PC-3 (cell line): ENCODE measurements at regions not wholly inside any gene's neighbourhood (a gene's known extent, or its start where the extent isn't known, plus 50 kb on each side); places are given as distances from the start of the nearest gene placed in this dataset.

Experiments used
- ATAC-seq: fragments of 200-7000 bp; cut with Tn5 transposase; 2 replicates; pipeline ENCODE4 v1.9.1; 2020; ENCODE audit warnings: mild to moderate bottlenecking, moderate library complexity
- BruUV-seq: library from RNA; stranded (reverse); fragments of 400-500 nt; replicated peaks from 2 replicates; lab custom pipeline; 2021; lab: Mats Ljungman, UMichigan
- CTCF ChIA-PET: fragments of 300-600 bp; sonication (Branson Sonifier 250); formaldehyde crosslinking; loops from one replicate; lab custom pipeline; 2022; ENCODE audit warnings: antibody characterized with exemption; lab: Charles Lee
- POLR2A ChIA-PET: fragments of 300-600 bp; sonication (Branson Sonifier 250); formaldehyde crosslinking; loops from one replicate; lab custom pipeline; 2022; ENCODE audit warnings: antibody characterized with exemption; ENCODE audit not compliant: unreplicated experiment; lab: Charles Lee
- DNase-seq: peaks from one replicate; pipeline ENCODE4 v3.0.0-alpha.2; 2015
- H2AFZ ChIP-seq: fragments of 300-600 bp; sonication (generic); 2 replicates; pipeline ENCODE4 v1.6.0; 2016; ENCODE audit warnings: antibody characterized with exemption, low read length
- H3F3A ChIP-seq: fragments of 300-600 bp; sonication (generic); one replicate; pipeline ENCODE4 v1.6.0; 2017; ENCODE audit warnings: antibody characterized with exemption, low read length, control low read depth, mild to moderate bottlenecking; ENCODE audit not compliant: unreplicated experiment
- H3K27ac ChIP-seq: fragments of 300-600 bp; sonication (generic); 2 replicates; pipeline ENCODE4 v1.5.1; 2016; ENCODE audit warnings: mild to moderate bottlenecking, low read length
- H3K27me3 ChIP-seq: fragments of 300-600 bp; sonication (generic); 2 replicates; pipeline ENCODE4 v1.6.1; 2016; ENCODE audit warnings: low read length, mixed read lengths
- H3K36me3 ChIP-seq: fragments of 300-600 bp; sonication (generic); 2 replicates; pipeline ENCODE4 v1.6.1; 2016; ENCODE audit warnings: low read depth, mixed run types, low read length, mixed read lengths
- H3K4me1 ChIP-seq: fragments of 300-600 bp; sonication (generic); 2 replicates; pipeline ENCODE4 v1.5.1; 2016; ENCODE audit warnings: low read length; ENCODE audit not compliant: insufficient read depth
- H3K4me2 ChIP-seq: fragments of 300-600 bp; sonication (generic); 2 replicates; pipeline ENCODE4 v1.6.0; 2016; ENCODE audit warnings: low read length
- H3K4me3 ChIP-seq: fragments of 300-600 bp; sonication (generic); 2 replicates; pipeline ENCODE4 v1.5.1; 2016; ENCODE audit warnings: mild to moderate bottlenecking, low read length, mixed read lengths
- H3K79me2 ChIP-seq: fragments of 300-600 bp; sonication (generic); 2 replicates; pipeline ENCODE4 v1.6.1; 2017; ENCODE audit warnings: low read length, mixed read lengths
- H3K9ac ChIP-seq: fragments of 300-600 bp; sonication (generic); 2 replicates; pipeline ENCODE4 v1.6.0; 2016; ENCODE audit warnings: mild to moderate bottlenecking, low read length
- H3K9me2 ChIP-seq: fragments of 300-600 bp; sonication (generic); replicated peaks from 2 replicates; pipeline ENCODE4 v1.6.1; 2016; ENCODE audit warnings: mixed run types, low read length, mixed read lengths
- H3K9me3 ChIP-seq: fragments of 300-600 bp; sonication (generic); 2 replicates; pipeline ENCODE4 v1.6.1; 2016; ENCODE audit warnings: low read length, mixed read lengths
- H4K20me1 ChIP-seq: fragments of 300-600 bp; sonication (generic); 2 replicates; pipeline ENCODE4 v1.6.1; 2016; ENCODE audit warnings: low read length, mixed read lengths
- CTCF ChIP-seq: fragments of 300-600 bp; sonication (generic); conservative IDR thresholded peaks from 2 replicates; pipeline ENCODE4 v1.5.1; 2017; ENCODE audit warnings: antibody characterized with exemption, low read depth, mild to moderate bottlenecking, low read length
- EZH2 ChIP-seq: fragments of 300-600 bp; sonication (generic); IDR thresholded peaks from one replicate; pipeline ENCODE4 v1.6.1; 2017; ENCODE audit warnings: antibody characterized with exemption, mild to moderate bottlenecking, low read length; ENCODE audit not compliant: unreplicated experiment
- EZH2phosphoT487 ChIP-seq: fragments of 300-600 bp; sonication (generic); IDR thresholded peaks from 2 replicates; pipeline ENCODE4 v1.6.1; 2018; ENCODE audit warnings: mild to moderate bottlenecking, antibody characterized with exemption, low read length, borderline replicate concordance
- intact Hi-C: fragments of 100-400 bp; cut with micrococcal nuclease; formaldehyde crosslinking; loops from 2 replicates; pipeline ENCODE4 v1.9.0; 2023

GRCh38 chr20:55610756-55611155 lies 394.6 kb downstream of the CBLN4 start:
- H3K79me2 ChIP-seq = no peaks in the 10 kb centered on the region
- ATAC-seq = no peak
- BruUV-seq = no TSS peak
- H2AFZ ChIP-seq = no peak overlapping the region
- no peak for DNase-seq
- H3K4me3 ChIP-seq = no peak overlapping the region
- no peak overlapping the region for H3K9ac ChIP-seq
- CTCF ChIA-PET = no interaction called here
- no peaks in the 10 kb centered on the region for H3K4me1 ChIP-seq
- H3K36me3 ChIP-seq = no peaks in the 10 kb centered on the region
- no peaks in the 10 kb centered on the region for H3K9me2 ChIP-seq
- no peaks in the 10 kb centered on the region for H4K20me1 ChIP-seq
- no peaks in the 10 kb centered on the region for H3K27me3 ChIP-seq
- peaks cover 38% of the 10 kb centered on the region for H3K9me3 ChIP-seq
- POLR2A ChIA-PET = no interaction called here
- TF ChIP-seq CTCF = no peak
- TF ChIP-seq EZH2phosphoT487 = no peak
- H3K4me2 ChIP-seq = no peak overlapping the region
- H3F3A ChIP-seq = no peaks in the 10 kb centered on the region
- no peak overlapping the region for H3K27ac ChIP-seq
- intact Hi-C loops = no loop called here

GRCh38 chr20:55605594-55605993 lies 399.7 kb downstream of the CBLN4 start:
- no peaks in the 10 kb centered on the region for H3F3A ChIP-seq
- no peak overlapping the region for H3K4me3 ChIP-seq
- peaks cover 36% of the 10 kb centered on the region for H3K9me3 ChIP-seq
- H3K27ac ChIP-seq = no peak overlapping the region
- no peaks in the 10 kb centered on the region for H3K79me2 ChIP-seq
- H3K4me2 ChIP-seq = no peak overlapping the region
- no peak overlapping the region for H2AFZ ChIP-seq
- BruUV-seq = no TSS peak
- ChIA-PET CTCF (no interaction called here), POLR2A (no interaction called here)
- H3K9me2 ChIP-seq = no peaks in the 10 kb centered on the region
- no peak overlapping the region for H3K9ac ChIP-seq
- TF ChIP-seq EZH2phosphoT487 (no peak), CTCF (no peak), EZH2 (no peak)
- H3K27me3 ChIP-seq = no peaks in the 10 kb centered on the region
- intact Hi-C loops = no loop called here
- DNase-seq = no peak
- no peaks in the 10 kb centered on the region for H3K4me1 ChIP-seq
- no peaks in the 10 kb centered on the region for H4K20me1 ChIP-seq
- no peaks in the 10 kb centered on the region for H3K36me3 ChIP-seq
- no peak for ATAC-seq

GRCh38 chr20:55597526-55597925 lies 407.8 kb downstream of the CBLN4 start:
- Histone ChIP-seq H3K9me3 (peaks cover 44% of the 10 kb centered on the region), H3K4me1 (no peaks in the 10 kb centered on the region), H3K27ac (no peak overlapping the region), H4K20me1 (no peaks in the 10 kb centered on the region), H3K79me2 (no peaks in the 10 kb centered on the region), H3K4me3 (no peak overlapping the region), H3K4me2 (no peak overlapping the region), H3K36me3 (no peaks in the 10 kb centered on the region), H3K9me2 (no peaks in the 10 kb centered on the region), H2AFZ (no peak overlapping the region), H3K9ac (no peak overlapping the region), H3F3A (no peaks in the 10 kb centered on the region), H3K27me3 (peaks cover 6% of the 10 kb centered on the region; the same call in 1 of the 2 replicates)
- POLR2A ChIA-PET = no interaction called here
- TF ChIP-seq CTCF (no peak), EZH2phosphoT487 (no peak), EZH2 (no peak)
- ATAC-seq (no peak), DNase-seq (no peak)
- intact Hi-C loops = no loop called here
- CTCF ChIA-PET = no interaction called here
- BruUV-seq = no TSS peak
